Calu3 (cell line): ENCODE measurements at regions not wholly inside any gene's neighbourhood (a gene's known extent, or its start where the extent isn't known, plus 50 kb on each side); places are given as distances from the start of the nearest gene placed in this dataset.

ENCODE experiments used
- BruUV-seq: library from RNA; stranded (reverse); fragments of 400-500 nt; replicated peaks from 2 replicates; lab custom pipeline; 2021; lab: Mats Ljungman, UMichigan
- CTCF ChIA-PET: fragments of 300-600 bp; sonication (Branson Sonifier 250); formaldehyde crosslinking; loops from one replicate; lab custom pipeline; 2022; ENCODE audit warnings: antibody characterized with exemption; lab: Charles Lee
- DNase-seq: peaks from one replicate; pipeline ENCODE4 v3.0.0; 2022
- H3K27ac Mint-ChIP-seq: one replicate; pipeline ENCODE4 v1.8.0; 2022; ENCODE audit warnings: mixed read lengths; ENCODE audit not compliant: unreplicated experiment
- H3K27me3 Mint-ChIP-seq: one replicate; pipeline ENCODE4 v1.8.0; 2022; ENCODE audit warnings: mixed read lengths; ENCODE audit not compliant: unreplicated experiment
- H3K36me3 Mint-ChIP-seq: one replicate; pipeline ENCODE4 v1.8.0; 2022; ENCODE audit warnings: mild to moderate bottlenecking, moderate library complexity, mixed read lengths; ENCODE audit not compliant: insufficient read depth, unreplicated experiment
- H3K4me1 Mint-ChIP-seq: one replicate; pipeline ENCODE4 v1.8.0; 2022; ENCODE audit warnings: mild to moderate bottlenecking, low read depth, mixed read lengths; ENCODE audit not compliant: unreplicated experiment
- H3K4me3 Mint-ChIP-seq: one replicate; pipeline ENCODE4 v1.8.0; 2022; ENCODE audit warnings: mild to moderate bottlenecking, low read depth, moderate library complexity, mixed read lengths; ENCODE audit not compliant: unreplicated experiment
- H3K9me3 Mint-ChIP-seq: one replicate; pipeline ENCODE4 v1.8.0; 2022; ENCODE audit warnings: low read depth, mixed read lengths; ENCODE audit not compliant: unreplicated experiment
- CTCF ChIP-seq: fragments of 200-600 bp; IDR thresholded peaks from one replicate; pipeline ENCODE4 v1.8.0; 2022; ENCODE audit warnings: antibody characterized with exemption; ENCODE audit not compliant: unreplicated experiment
- intact Hi-C: fragments of 100-400 bp; cut with micrococcal nuclease; formaldehyde crosslinking; loops from one replicate; pipeline ENCODE4 v1.10.0; 2022; ENCODE audit not compliant: unreplicated experiment

GRCh38 chr20:60122671-60123070 is 164.4 kb downstream of the CDH26 start:
- CTCF ChIA-PET, result no interaction called here
- H3K4me1 Mint-ChIP-seq, result no peaks in the 10 kb centered on the region
- no peak overlapping the region for H3K27ac Mint-ChIP-seq
- H3K9me3 Mint-ChIP-seq, result no peaks in the 10 kb centered on the region
- H3K27me3 Mint-ChIP-seq, result peaks cover 97% of the 10 kb centered on the region
- no peak overlapping the region for H3K4me3 Mint-ChIP-seq
- TF ChIP-seq CTCF, result no peak
- H3K36me3 Mint-ChIP-seq, result no peaks in the 10 kb centered on the region
- intact Hi-C loops, result no loop called here
- no peak for DNase-seq
- no TSS peak for BruUV-seq

GRCh38 chr20:60123096-60123495 is 164.9 kb downstream of the CDH26 start:
- no peak for DNase-seq

GRCh38 chr20:60123652-60124051 is 165.4 kb downstream of the CDH26 start:
- DNase-seq, result no peak
- intact Hi-C loops, result no loop called here
- Mint-ChIP-seq H3K27me3 (peaks cover 97% of the 10 kb centered on the region), H3K9me3 (no peaks in the 10 kb centered on the region), H3K4me3 (no peak overlapping the region), H3K4me1 (no peaks in the 10 kb centered on the region), H3K27ac (no peak overlapping the region), H3K36me3 (no peaks in the 10 kb centered on the region)
- CTCF ChIA-PET, result no interaction called here
- TF ChIP-seq CTCF, result no peak
- no TSS peak for BruUV-seq

More at GRCh38 chr20:60123096-60123495, 164.9 kb downstream of the CDH26 start:
- no TSS peak for BruUV-seq
- no peak overlapping the region for H3K27ac Mint-ChIP-seq
- no peaks in the 10 kb centered on the region for H3K4me1 Mint-ChIP-seq
- CTCF ChIA-PET, result no interaction called here
- no peaks in the 10 kb centered on the region for H3K9me3 Mint-ChIP-seq
- peaks cover 97% of the 10 kb centered on the region for H3K27me3 Mint-ChIP-seq
- no peaks in the 10 kb centered on the region for H3K36me3 Mint-ChIP-seq
- H3K4me3 Mint-ChIP-seq, result no peak overlapping the region
- no peak for TF ChIP-seq CTCF
- intact Hi-C loops, result no loop called here

GRCh38 chr20:60124776-60125381 is 166.7 kb downstream of the CDH26 start:
- H3K27me3 Mint-ChIP-seq, result peaks cover 95% of the 10 kb centered on the region
- H3K27ac Mint-ChIP-seq, result no peak overlapping the region
- CTCF ChIA-PET, result no interaction called here
- no peak for DNase-seq
- no peaks in the 10 kb centered on the region for H3K9me3 Mint-ChIP-seq
- H3K4me3 Mint-ChIP-seq, result no peak overlapping the region
- no peak for TF ChIP-seq CTCF
- BruUV-seq, result no TSS peak
- intact Hi-C loops, result no loop called here
- no peaks in the 10 kb centered on the region for H3K4me1 Mint-ChIP-seq
- H3K36me3 Mint-ChIP-seq, result no peaks in the 10 kb centered on the region
